Activated effector memory CD4-positive, alpha-beta T cell treated with Interleukin-2 at 50 U/mL for 16 hours (primary cell): ENCODE measurements at regions not wholly inside any gene's neighbourhood (a gene's known extent, or its start where the extent isn't known, plus 50 kb on each side); places are given as distances from the start of the nearest gene placed in this dataset.
"Not testable (repeated sequence)": the region's sequence is repeated elsewhere in the genome, so short reads cannot be mapped to it uniquely, and the experiment has no call there.

Experiments used
- DNase-seq: peaks from one replicate; pipeline ENCODE4 v3.0.0-alpha.2; 2020

- not testable (repeated sequence) for DNase-seq
Measured at GRCh38 chr10:45056806-45057205, 56.1 kb downstream of the ZNF22 start.

- no peak for DNase-seq
Measured at GRCh38 chr10:45058580-45058979, 57.9 kb downstream of the ZNF22 start.

- no peak for DNase-seq
Measured at GRCh38 chr10:45058992-45059561, 58.4 kb downstream of the ZNF22 start.

- DNase-seq = no peak
Measured at GRCh38 chr10:45059632-45060031, 58.9 kb downstream of the ZNF22 start.

- no peak for DNase-seq
Measured at GRCh38 chr10:45061982-45062381, 61.3 kb downstream of the ZNF22 start.

GRCh38 chr10:45063591-45064231, 63.0 kb downstream of the ZNF22 start:
- DNase-seq = no peak

GRCh38 chr10:45064998-45065397, 64.3 kb downstream of the ZNF22 start:
- DNase-seq = no peak

- DNase-seq = no peak
Measured at GRCh38 chr10:45071043-45071813, 70.5 kb downstream of the ZNF22 start.

GRCh38 chr10:45075216-45075615, 74.5 kb downstream of the ZNF22 start:
- DNase-seq = no peak

GRCh38 chr10:45075826-45076380, 75.2 kb downstream of the ZNF22 start:
- no peak for DNase-seq

GRCh38 chr10:45076891-45077290, 76.2 kb downstream of the ZNF22 start:
- DNase-seq = no peak

GRCh38 chr10:45080331-45080730, 79.6 kb downstream of the ZNF22 start:
- DNase-seq = no peak

GRCh38 chr10:45082176-45082575, 81.5 kb downstream of the ZNF22 start:
- DNase-seq = no peak

GRCh38 chr10:45091968-45092367, 91.2 kb downstream of the ZNF22 start:
- no peak for DNase-seq

GRCh38 chr10:45093945-45094344, 93.2 kb downstream of the ZNF22 start:
- no peak for DNase-seq

GRCh38 chr10:45095286-45095685, 94.6 kb downstream of the ZNF22 start:
- no peak for DNase-seq

- DNase-seq = no peak
Measured at GRCh38 chr10:45096001-45096400, 95.3 kb downstream of the ZNF22 start.

- DNase-seq = no peak
Measured at GRCh38 chr10:45100429-45100828, 99.7 kb downstream of the ZNF22 start.

GRCh38 chr10:45104674-45105073, 104.0 kb downstream of the ZNF22 start:
- DNase-seq = no peak

GRCh38 chr10:45105309-45105708, 104.6 kb downstream of the ZNF22 start:
- DNase-seq = not testable (repeated sequence)

- no peak for DNase-seq
Measured at GRCh38 chr10:45106236-45106856, 105.6 kb downstream of the ZNF22 start.

- no peak for DNase-seq
Measured at GRCh38 chr10:45111509-45111908, 110.8 kb downstream of the ZNF22 start.

- DNase-seq = not testable (repeated sequence)
Measured at GRCh38 chr10:45117940-45118339, 117.2 kb downstream of the ZNF22 start.
